GM06990 (cell line): ENCODE measurements at regions not wholly inside any gene's neighbourhood (a gene's known extent, or its start where the extent isn't known, plus 50 kb on each side); places are given as distances from the start of the nearest gene placed in this dataset.

Source experiments
- DNase-seq: peaks from one replicate; pipeline ENCODE4 v3.0.0-alpha.2; 2011; ENCODE audit not compliant: insufficient read length; ENCODE audit errors: extremely low read depth
- H3K27me3 ChIP-seq: replicated peaks from 2 replicates; pipeline ENCODE4 v1.6.0; 2011; ENCODE audit warnings: low read length; ENCODE audit not compliant: control insufficient read depth, insufficient read depth
- H3K36me3 ChIP-seq: 2 replicates; pipeline ENCODE4 v1.5.1; 2011; ENCODE audit warnings: low read length; ENCODE audit not compliant: control insufficient read depth, insufficient read depth
- H3K4me3 ChIP-seq: replicated peaks from 2 replicates; pipeline ENCODE4 v1.5.1; 2011; ENCODE audit warnings: low read depth, mild to moderate bottlenecking, control low read depth, low read length
- CTCF ChIP-seq: IDR thresholded peaks from 2 replicates; pipeline ENCODE4 v1.5.1; 2011; ENCODE audit warnings: low read length, control low read depth, mild to moderate bottlenecking, inconsistent platforms; ENCODE audit not compliant: insufficient read depth, poor library complexity, severe bottlenecking

- no peaks in the 10 kb centered on the region for H3K36me3 ChIP-seq
- no peaks in the 10 kb centered on the region for H3K27me3 ChIP-seq
- no peak overlapping the region for H3K4me3 ChIP-seq
- TF ChIP-seq CTCF: no peak
- DNase-seq: no peak
Observed at GRCh38 chr4:3871881-3872833, 106.0 kb downstream of the ADRA2C start.

- H3K4me3 ChIP-seq: no peak overlapping the region
- no peak for TF ChIP-seq CTCF
- no peaks in the 10 kb centered on the region for H3K27me3 ChIP-seq
- DNase-seq: no peak
- H3K36me3 ChIP-seq: no peaks in the 10 kb centered on the region
Observed at GRCh38 chr4:3872834-3873313, 106.7 kb downstream of the ADRA2C start.

GRCh38 chr4:3873408-3874027 is 107.3 kb downstream of the ADRA2C start:
- DNase-seq: no peak
- Histone ChIP-seq H3K27me3 (peaks cover 2% of the 10 kb centered on the region; the same call in 1 of the 2 replicates), H3K4me3 (no peak overlapping the region), H3K36me3 (no peaks in the 10 kb centered on the region)
- no peak for TF ChIP-seq CTCF

- TF ChIP-seq CTCF: no peak
- peaks cover 3% of the 10 kb centered on the region; the same call in 1 of the 2 replicates for H3K27me3 ChIP-seq
- DNase-seq: no peak
Observed at GRCh38 chr4:3874028-3874415, 107.8 kb downstream of the ADRA2C start.

GRCh38 chr4:3874525-3875110 is 108.4 kb downstream of the ADRA2C start:
- H3K36me3 ChIP-seq: no peaks in the 10 kb centered on the region
- no peak for TF ChIP-seq CTCF
- no peak overlapping the region for H3K4me3 ChIP-seq
- H3K27me3 ChIP-seq: peaks cover 3% of the 10 kb centered on the region; the same call in 1 of the 2 replicates
- no peak for DNase-seq

More at GRCh38 chr4:3874028-3874415, 107.8 kb downstream of the ADRA2C start:
- H3K36me3 ChIP-seq: no peaks in the 10 kb centered on the region
- H3K4me3 ChIP-seq: no peak overlapping the region
